SK-N-SH (cell line): ENCODE measurements at regions not wholly inside any gene's neighbourhood (a gene's known extent, or its start where the extent isn't known, plus 50 kb on each side); places are given as distances from the start of the nearest gene placed in this dataset.

Source experiments
- EZH2phosphoT487 ChIP-seq: fragments of 200-600 bp; sonication (generic); IDR thresholded peaks from 2 replicates; pipeline ENCODE4 v1.6.1; 2017; ENCODE audit warnings: low read depth, mixed run types, mild to moderate bottlenecking, antibody characterized with exemption, moderate library complexity, borderline replicate concordance
- POLR2AphosphoS5 ChIP-seq: IDR thresholded peaks from 2 replicates; pipeline ENCODE4 v1.6.1; 2012; ENCODE audit warnings: low read depth, low read length
- TCF12 ChIP-seq: IDR thresholded peaks from 2 replicates; pipeline ENCODE4 v1.4.0; 2012
- TF ChIP-seq, protein P1 (sequence below): IDR thresholded peaks from 2 replicates; pipeline ENCODE4 v1.6.1; 2012; ENCODE audit warnings: mild to moderate bottlenecking, low read depth, low read length, moderate library complexity

DNA sequence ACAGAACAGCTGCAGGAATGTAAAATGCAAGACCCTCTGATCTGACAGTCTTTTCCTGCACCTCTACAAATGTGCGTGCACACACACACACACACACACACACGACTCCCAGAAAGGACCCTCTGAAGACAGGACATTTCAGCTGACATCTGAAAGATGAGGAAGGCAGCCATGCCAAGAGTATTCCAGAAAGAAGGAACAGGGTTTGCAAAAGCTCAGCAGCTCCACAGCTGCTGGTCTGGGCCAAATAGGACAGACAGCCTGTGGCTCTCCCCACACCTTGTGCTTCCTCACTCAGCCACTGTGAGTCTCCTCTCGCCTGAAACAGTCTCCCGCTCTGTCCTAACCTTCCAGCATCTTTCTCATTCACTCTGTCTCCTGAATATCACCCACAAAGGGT is 189.0 kb downstream of the PALM2AKAP2 start:
- TF ChIP-seq, protein P1, sequence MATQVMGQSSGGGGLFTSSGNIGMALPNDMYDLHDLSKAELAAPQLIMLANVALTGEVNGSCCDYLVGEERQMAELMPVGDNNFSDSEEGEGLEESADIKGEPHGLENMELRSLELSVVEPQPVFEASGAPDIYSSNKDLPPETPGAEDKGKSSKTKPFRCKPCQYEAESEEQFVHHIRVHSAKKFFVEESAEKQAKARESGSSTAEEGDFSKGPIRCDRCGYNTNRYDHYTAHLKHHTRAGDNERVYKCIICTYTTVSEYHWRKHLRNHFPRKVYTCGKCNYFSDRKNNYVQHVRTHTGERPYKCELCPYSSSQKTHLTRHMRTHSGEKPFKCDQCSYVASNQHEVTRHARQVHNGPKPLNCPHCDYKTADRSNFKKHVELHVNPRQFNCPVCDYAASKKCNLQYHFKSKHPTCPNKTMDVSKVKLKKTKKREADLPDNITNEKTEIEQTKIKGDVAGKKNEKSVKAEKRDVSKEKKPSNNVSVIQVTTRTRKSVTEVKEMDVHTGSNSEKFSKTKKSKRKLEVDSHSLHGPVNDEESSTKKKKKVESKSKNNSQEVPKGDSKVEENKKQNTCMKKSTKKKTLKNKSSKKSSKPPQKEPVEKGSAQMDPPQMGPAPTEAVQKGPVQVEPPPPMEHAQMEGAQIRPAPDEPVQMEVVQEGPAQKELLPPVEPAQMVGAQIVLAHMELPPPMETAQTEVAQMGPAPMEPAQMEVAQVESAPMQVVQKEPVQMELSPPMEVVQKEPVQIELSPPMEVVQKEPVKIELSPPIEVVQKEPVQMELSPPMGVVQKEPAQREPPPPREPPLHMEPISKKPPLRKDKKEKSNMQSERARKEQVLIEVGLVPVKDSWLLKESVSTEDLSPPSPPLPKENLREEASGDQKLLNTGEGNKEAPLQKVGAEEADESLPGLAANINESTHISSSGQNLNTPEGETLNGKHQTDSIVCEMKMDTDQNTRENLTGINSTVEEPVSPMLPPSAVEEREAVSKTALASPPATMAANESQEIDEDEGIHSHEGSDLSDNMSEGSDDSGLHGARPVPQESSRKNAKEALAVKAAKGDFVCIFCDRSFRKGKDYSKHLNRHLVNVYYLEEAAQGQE = no peak
- TF ChIP-seq TCF12 (no peak), EZH2phosphoT487 (no peak), POLR2AphosphoS5 (no peak)
